ENCODE measurements at regions not wholly inside any gene's neighbourhood (a gene's known extent, or its start where the extent isn't known, plus 50 kb on each side); places are given as distances from the start of the nearest gene placed in this dataset.

DNA sequence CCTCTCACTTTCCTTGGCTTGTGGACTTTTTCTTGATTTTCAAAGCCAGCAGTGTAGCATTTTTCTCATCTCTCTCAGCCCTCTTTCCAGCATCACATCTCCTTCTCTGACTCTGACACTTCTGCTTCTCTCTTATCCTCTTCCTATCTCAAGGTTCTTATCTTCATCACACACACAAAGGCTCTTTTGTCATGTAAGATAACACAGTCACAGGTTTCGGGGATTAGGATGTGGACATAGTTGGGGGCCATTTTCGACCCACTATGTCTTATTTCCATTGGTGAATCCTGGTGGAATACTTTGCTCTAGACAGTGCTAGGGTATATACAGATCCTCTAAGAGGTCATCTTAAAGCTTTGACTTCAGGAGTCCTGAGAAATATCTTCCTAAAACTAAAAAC, 719.3 kb upstream of the TBX3 start:
- Mint-ChIP-seq H3K27ac (peak overlapping the region; percentile 2; the same call in 1 of the 2 replicates), H3K4me3 (no peak overlapping the region), H3K4me1 (ENCODE audit: low read depth) (peaks cover 48% of the 10 kb centered on the region), H3K27me3 (ENCODE audit: insufficient read depth) (peaks cover 2% of the 10 kb centered on the region; the same call in 1 of the 2 replicates), H3K9me3 (peaks cover 4% of the 10 kb centered on the region; the same call in 1 of the 2 replicates), H3K36me3 (ENCODE audit: low read depth) (peaks cover 9% of the 10 kb centered on the region; the same call in 1 of the 2 replicates)
- DNase-seq, result no peak
- TF ChIP-seq, protein P1, sequence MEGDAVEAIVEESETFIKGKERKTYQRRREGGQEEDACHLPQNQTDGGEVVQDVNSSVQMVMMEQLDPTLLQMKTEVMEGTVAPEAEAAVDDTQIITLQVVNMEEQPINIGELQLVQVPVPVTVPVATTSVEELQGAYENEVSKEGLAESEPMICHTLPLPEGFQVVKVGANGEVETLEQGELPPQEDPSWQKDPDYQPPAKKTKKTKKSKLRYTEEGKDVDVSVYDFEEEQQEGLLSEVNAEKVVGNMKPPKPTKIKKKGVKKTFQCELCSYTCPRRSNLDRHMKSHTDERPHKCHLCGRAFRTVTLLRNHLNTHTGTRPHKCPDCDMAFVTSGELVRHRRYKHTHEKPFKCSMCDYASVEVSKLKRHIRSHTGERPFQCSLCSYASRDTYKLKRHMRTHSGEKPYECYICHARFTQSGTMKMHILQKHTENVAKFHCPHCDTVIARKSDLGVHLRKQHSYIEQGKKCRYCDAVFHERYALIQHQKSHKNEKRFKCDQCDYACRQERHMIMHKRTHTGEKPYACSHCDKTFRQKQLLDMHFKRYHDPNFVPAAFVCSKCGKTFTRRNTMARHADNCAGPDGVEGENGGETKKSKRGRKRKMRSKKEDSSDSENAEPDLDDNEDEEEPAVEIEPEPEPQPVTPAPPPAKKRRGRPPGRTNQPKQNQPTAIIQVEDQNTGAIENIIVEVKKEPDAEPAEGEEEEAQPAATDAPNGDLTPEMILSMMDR (IDR thresholded peaks at IDR 0.05), result no peak

DNA sequence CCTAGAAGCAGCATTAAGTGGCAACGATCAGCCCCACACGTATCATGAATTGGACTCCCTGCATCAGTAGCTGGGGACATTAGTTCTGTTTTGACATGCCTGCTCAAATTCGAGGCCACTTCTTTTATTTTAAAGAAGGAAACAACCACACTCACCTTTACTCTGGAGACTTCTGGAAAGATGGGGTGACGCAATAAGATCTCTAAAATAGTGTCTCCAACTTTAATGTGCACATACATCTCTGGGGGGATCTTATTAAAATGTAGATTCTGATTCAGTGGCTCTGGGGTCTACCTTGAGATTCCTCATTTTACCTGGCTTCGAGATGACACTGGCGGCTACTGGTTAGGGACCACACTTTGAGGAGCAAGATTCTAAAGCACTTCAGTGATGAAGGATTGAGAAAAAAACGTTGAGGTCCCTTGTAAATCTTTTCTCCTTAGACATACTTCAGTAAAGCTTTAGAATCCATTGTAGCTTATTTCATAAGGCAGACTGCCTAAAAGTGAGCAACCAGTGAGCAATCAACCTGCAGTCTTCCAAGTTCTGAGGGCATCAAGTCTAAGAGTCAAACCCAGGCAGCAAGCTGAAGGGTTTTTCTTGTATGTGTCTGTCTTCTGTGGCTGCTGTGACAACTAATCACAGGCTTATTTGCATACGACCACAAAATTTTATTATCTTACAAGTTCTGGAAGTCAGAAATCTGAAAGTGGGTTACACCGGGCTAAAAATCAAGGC, 718.6 kb upstream of the TBX3 start:
- Mint-ChIP-seq H3K27me3 (ENCODE audit: insufficient read depth) (peaks cover 2% of the 10 kb centered on the region; the same call in 1 of the 2 replicates), H3K9me3 (peaks cover 4% of the 10 kb centered on the region; the same call in 1 of the 2 replicates), H3K4me1 (ENCODE audit: low read depth) (peaks cover 52% of the 10 kb centered on the region), H3K4me3 (no peak overlapping the region), H3K36me3 (ENCODE audit: low read depth) (peaks cover 9% of the 10 kb centered on the region; the same call in 1 of the 2 replicates), H3K27ac (no peak overlapping the region)
- TF ChIP-seq, protein P1 (IDR thresholded peaks at IDR 0.05), result no peak
- peak; percentile 15 for DNase-seq

DNA sequence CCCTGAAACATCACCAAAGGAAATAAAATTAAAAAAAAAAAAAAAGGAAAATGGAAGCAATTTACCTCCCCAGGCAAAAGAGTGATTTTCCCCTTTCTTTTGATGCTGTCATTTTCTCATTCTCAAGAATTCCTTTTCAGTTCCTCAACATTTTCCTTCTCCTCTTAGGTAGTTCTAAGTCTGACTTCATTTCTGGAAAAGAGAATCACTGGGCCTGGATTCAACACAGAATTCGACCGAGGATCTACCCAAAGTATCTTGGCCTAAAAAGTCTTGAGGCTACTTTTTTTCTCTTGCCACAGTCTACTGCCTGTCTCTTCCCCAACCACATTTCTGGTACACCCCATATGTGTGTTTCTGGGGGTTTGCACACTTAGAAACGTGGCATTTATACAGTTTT, 717.8 kb upstream of the TBX3 start:
- Mint-ChIP-seq H3K36me3 (ENCODE audit: low read depth) (peaks cover 16% of the 10 kb centered on the region), H3K27ac (no peak overlapping the region), H3K27me3 (ENCODE audit: insufficient read depth) (peaks cover 2% of the 10 kb centered on the region; the same call in 1 of the 2 replicates), H3K9me3 (peaks cover 11% of the 10 kb centered on the region; the same call in 1 of the 2 replicates), H3K4me3 (no peak overlapping the region), H3K4me1 (ENCODE audit: low read depth) (peaks cover 52% of the 10 kb centered on the region)
- DNase-seq, result no peak
- TF ChIP-seq, protein P1 (IDR thresholded peaks at IDR 0.05), result no peak

DNA sequence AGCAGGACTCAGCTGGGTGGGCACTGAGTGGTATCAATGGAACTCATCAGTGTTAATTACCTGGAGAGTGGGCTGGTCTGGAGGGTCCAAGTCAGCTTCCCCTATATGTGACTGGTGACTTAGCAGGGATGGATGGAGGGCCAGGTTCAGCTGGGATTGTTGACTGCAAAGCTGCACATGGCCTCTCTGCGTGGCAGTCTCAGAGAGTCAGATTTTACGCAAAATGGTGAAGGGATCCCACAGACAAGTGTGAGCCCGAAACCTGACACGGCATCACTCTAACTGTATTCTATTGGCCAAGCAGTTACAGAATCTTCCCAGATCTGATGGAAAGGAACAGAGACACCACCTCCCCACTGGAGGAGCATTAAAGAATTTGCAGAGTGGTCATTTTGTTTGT, 716.0 kb upstream of the TBX3 start:
- no peak for DNase-seq
- Mint-ChIP-seq H3K9me3 (peaks cover 16% of the 10 kb centered on the region; the same call in 1 of the 2 replicates), H3K27me3 (ENCODE audit: insufficient read depth) (peaks cover 2% of the 10 kb centered on the region; the same call in 1 of the 2 replicates), H3K27ac (no peak overlapping the region), H3K36me3 (ENCODE audit: low read depth) (peaks cover 21% of the 10 kb centered on the region), H3K4me1 (ENCODE audit: low read depth) (peaks cover 42% of the 10 kb centered on the region), H3K4me3 (no peak overlapping the region)
- TF ChIP-seq, protein P1 (IDR thresholded peaks at IDR 0.05), result no peak

DNA sequence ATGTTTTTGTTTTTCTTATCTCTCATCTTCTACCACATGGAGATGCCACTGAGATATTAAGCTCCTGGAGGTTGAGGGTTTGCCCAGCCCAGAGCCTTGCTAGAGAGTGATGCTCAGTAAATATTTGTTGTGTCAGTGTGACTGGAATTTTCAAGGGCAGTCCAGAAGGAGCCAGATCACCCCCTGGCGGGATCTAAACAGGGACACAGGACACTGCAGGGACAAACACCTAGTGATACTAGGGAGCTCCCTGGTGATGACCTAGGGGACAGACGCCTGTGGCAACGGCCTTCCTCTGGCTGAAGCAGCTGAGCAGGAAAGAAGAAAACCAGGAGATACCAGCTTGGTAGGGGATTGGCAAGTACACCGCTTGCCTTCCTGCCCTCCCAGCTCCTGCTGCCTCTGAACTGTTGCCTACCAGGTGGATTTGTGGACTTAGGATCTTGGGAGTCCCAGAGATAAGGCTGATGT, 714.4 kb upstream of the TBX3 start:
- TF ChIP-seq, protein P1 (IDR thresholded peaks at IDR 0.05), result peak; percentile 66
- H3K27me3 Mint-ChIP-seq (ENCODE audit: insufficient read depth), result no peaks in the 10 kb centered on the region
- peaks cover 37% of the 10 kb centered on the region for H3K4me1 Mint-ChIP-seq (ENCODE audit: low read depth)
- peak; percentile 49 for DNase-seq
- peaks cover 12% of the 10 kb centered on the region; the same call in 1 of the 2 replicates for H3K9me3 Mint-ChIP-seq
- no peak overlapping the region for H3K4me3 Mint-ChIP-seq
- H3K36me3 Mint-ChIP-seq (ENCODE audit: low read depth), result peaks cover 13% of the 10 kb centered on the region
- H3K27ac Mint-ChIP-seq, result no peak overlapping the region
